MM.1S (cell line): ENCODE measurements at regions not wholly inside any gene's neighbourhood (a gene's known extent, or its start where the extent isn't known, plus 50 kb on each side); places are given as distances from the start of the nearest gene placed in this dataset.

Source experiments
- CTCF ChIP-seq: fragments of 300-600 bp; sonication (generic); IDR thresholded peaks from 2 replicates; pipeline ENCODE4 v1.5.1; 2016; ENCODE audit warnings: antibody characterized with exemption, low read length, mixed read lengths
- EZH2 ChIP-seq: fragments of 300-600 bp; sonication (generic); optimal IDR thresholded peaks from 2 replicates; pipeline ENCODE3; 2017; ENCODE audit warnings: low read depth, mild to moderate bottlenecking, antibody characterized with exemption, low read length, mixed read lengths

- no peak for TF ChIP-seq CTCF
- no peak for TF ChIP-seq EZH2
Measured at GRCh38 chr5:106262395-106262794, 1408.3 kb downstream of the EFNA5 start.
